ENCODE measurements at regions not wholly inside any gene's neighbourhood (a gene's known extent, or its start where the extent isn't known, plus 50 kb on each side); places are given as distances from the start of the nearest gene placed in this dataset.

GRCh38 chr6:14371530-14371929 lies 254.0 kb downstream of the CD83 start:
- TF ChIP-seq CTCF (IDR thresholded peaks at IDR 0.05; ENCODE audit: poor library complexity, severe bottlenecking) (no peak), RAD21 (conservative IDR thresholded peaks at IDR 0.05) (no peak), EZH2 (IDR thresholded peaks at IDR 0.05; ENCODE audit: borderline replicate concordance, insufficient read depth, low read length, poor library complexity, severe bottlenecking) (no peak), EP300 (conservative IDR thresholded peaks at IDR 0.05; ENCODE audit: poor library complexity, severe bottlenecking) (no peak), POLR2AphosphoS5 (IDR thresholded peaks at IDR 0.05) (no peak), TAF1 (IDR thresholded peaks at IDR 0.05; ENCODE audit: low read depth) (no peak), REST (IDR thresholded peaks at IDR 0.05; ENCODE audit: borderline replicate concordance) (no peak)
